Osteocyte (in vitro differentiated cells): ENCODE measurements at regions not wholly inside any gene's neighbourhood (a gene's known extent, or its start where the extent isn't known, plus 50 kb on each side); places are given as distances from the start of the nearest gene placed in this dataset.

Experiments used
- DNase-seq: peaks from one replicate; pipeline ENCODE4 v3.0.0; 2021; ENCODE audit warnings: mixed read lengths; ENCODE audit not compliant: unreplicated experiment; ENCODE audit errors: extremely low spot score
- H3K27ac Mint-ChIP-seq: one replicate; pipeline ENCODE4 v1.8.0; 2021; ENCODE audit warnings: mild to moderate bottlenecking, mixed read lengths; ENCODE audit not compliant: unreplicated experiment
- H3K27me3 Mint-ChIP-seq: one replicate; pipeline ENCODE4 v1.8.0; 2021; ENCODE audit warnings: mixed read lengths; ENCODE audit not compliant: unreplicated experiment
- H3K36me3 Mint-ChIP-seq: one replicate; pipeline ENCODE4 v1.8.0; 2021; ENCODE audit warnings: mixed read lengths; ENCODE audit not compliant: unreplicated experiment
- H3K4me1 Mint-ChIP-seq: one replicate; pipeline ENCODE4 v1.8.0; 2021; ENCODE audit warnings: mixed read lengths; ENCODE audit not compliant: unreplicated experiment
- H3K4me3 Mint-ChIP-seq: one replicate; pipeline ENCODE4 v1.8.0; 2021; ENCODE audit warnings: mild to moderate bottlenecking, moderate library complexity, mixed read lengths; ENCODE audit not compliant: unreplicated experiment
- H3K9me3 Mint-ChIP-seq: one replicate; pipeline ENCODE4 v1.8.0; 2021; ENCODE audit warnings: mixed read lengths; ENCODE audit not compliant: unreplicated experiment
- TF ChIP-seq, protein P1 (sequence below): fragments of 200-600 bp; sonication (generic); IDR thresholded peaks from 2 replicates; pipeline ENCODE4 v1.5.0; 2021; ENCODE audit warnings: antibody characterized with exemption, mild to moderate bottlenecking, moderate library complexity

DNA sequence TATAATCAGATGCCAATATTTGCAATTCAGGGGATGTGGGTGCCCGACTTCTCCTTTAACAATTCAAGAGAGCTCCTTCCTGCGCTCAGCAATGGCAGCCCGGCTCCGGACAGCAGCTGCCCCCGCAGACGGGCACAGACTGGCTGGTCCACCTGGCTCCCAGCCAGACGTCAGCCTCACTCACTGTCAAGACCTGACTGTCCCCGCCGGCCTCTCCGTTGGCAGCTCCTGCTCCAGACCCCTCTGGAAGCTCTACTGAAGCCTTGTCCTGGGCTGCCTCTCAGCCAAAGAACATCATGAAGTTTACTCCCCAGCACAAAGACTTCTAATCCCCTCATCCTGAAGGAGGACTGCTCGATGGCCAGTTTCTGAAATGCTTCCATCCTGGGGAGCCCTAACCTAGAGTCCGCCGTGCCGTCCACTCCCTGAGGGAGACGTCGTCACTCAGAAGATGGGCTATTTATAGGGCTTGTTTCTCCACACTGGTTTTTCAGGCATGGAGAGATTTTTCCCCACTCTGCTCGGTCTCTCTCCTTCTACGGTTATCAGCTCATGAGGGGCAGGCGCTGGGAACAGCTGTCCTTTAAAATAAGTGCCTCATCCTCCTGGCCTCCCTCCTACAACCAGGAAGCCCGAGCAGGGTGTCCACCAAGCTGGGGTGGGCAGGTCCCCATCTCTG is 126.2 kb downstream of the RFLNA start:
- DNase-seq, result no peak
- Mint-ChIP-seq H3K27me3 (no peaks in the 10 kb centered on the region), H3K36me3 (peaks cover 42% of the 10 kb centered on the region), H3K4me3 (no peak overlapping the region), H3K4me1 (peaks cover 54% of the 10 kb centered on the region), H3K9me3 (no peaks in the 10 kb centered on the region), H3K27ac (peak overlapping the region; percentile 80)
- TF ChIP-seq, protein P1, sequence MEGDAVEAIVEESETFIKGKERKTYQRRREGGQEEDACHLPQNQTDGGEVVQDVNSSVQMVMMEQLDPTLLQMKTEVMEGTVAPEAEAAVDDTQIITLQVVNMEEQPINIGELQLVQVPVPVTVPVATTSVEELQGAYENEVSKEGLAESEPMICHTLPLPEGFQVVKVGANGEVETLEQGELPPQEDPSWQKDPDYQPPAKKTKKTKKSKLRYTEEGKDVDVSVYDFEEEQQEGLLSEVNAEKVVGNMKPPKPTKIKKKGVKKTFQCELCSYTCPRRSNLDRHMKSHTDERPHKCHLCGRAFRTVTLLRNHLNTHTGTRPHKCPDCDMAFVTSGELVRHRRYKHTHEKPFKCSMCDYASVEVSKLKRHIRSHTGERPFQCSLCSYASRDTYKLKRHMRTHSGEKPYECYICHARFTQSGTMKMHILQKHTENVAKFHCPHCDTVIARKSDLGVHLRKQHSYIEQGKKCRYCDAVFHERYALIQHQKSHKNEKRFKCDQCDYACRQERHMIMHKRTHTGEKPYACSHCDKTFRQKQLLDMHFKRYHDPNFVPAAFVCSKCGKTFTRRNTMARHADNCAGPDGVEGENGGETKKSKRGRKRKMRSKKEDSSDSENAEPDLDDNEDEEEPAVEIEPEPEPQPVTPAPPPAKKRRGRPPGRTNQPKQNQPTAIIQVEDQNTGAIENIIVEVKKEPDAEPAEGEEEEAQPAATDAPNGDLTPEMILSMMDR, result no peak

DNA sequence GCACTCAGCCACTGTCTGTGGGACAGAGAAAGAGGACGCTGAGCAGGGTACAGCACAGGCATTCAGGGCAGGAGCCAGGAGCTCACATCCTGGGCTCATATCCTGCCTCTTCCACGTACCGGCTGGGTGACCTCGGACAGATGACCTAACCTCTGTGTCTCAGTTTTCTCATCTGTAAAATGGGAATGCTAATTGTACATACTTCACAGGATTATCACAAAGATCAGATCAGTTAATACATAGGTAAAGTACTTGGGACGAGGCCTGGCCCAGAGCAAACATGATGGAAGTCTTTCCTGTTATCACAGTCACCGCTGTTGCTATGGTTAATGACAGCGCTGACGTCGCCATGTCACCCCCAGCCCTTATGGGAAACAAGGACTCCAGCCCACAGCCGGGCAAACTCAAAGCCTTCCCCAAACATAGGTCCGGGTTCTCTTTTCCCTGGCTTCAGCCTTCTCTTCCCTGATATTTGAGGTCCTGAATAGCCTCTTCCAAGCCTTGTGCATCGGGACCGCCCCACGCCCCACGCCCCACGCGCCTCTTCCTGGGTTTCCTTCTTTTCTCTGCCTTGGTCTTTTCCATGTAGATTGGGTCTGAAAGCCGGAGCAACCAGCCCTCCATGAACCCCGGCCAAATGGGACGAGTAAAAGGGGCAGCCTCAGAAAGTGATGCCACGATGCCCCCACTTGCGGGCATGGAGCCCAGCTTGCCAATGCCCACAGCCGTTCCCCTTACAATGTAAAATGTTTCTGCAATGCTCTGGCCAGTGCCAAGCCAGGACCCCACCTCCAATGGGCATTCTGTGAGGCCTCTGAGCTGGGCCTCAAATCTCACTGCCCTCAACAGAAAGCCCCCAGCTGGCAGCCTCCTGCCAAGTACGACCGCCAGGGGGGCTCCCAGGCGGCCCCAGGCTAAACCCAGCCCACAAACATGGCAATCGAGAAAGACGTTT is 125.4 kb downstream of the RFLNA start:
- no peaks in the 10 kb centered on the region for H3K9me3 Mint-ChIP-seq
- no peak overlapping the region for H3K4me3 Mint-ChIP-seq
- DNase-seq, result no peak
- TF ChIP-seq, protein P1, result no peak
- H3K4me1 Mint-ChIP-seq, result peaks cover 54% of the 10 kb centered on the region
- H3K27me3 Mint-ChIP-seq, result no peaks in the 10 kb centered on the region
- H3K27ac Mint-ChIP-seq, result peak overlapping the region; percentile 80
- peaks cover 39% of the 10 kb centered on the region for H3K36me3 Mint-ChIP-seq

DNA sequence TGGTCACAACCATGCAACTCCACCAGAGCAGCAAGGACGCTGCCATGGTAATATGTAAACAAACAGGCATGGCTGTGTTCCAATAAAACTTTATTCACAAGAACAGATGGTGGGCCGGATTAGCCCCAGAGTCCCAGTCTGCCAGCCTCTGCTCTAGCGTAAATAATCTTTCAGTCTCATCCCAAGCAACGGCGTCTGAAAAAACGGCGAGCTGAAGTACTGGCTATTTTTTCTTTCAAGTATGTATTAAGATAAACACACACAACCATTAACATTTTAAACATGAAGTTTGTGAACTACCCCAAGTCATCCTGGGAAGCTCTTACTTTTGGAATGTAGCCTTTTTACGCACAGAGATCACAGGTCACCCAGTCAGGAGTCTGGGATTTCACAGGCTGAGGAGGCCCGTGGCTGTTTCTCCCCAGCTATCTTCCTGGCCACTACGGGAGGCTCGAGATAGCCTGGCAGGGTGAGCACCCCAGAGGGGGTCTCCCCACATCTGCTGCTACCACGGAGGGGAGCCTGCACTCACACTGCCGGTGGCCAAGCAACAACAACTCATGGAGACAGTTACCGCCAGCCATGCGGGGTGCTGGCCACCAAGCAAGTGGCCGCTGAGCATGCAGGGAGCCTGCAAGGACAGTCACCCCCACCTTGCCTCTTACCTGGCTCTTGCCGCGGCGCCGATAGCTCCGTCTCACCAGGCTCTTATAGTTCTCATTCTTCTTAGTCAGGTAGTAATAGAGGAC is 124.6 kb downstream of the RFLNA start:
- H3K27ac Mint-ChIP-seq, result peak overlapping the region; percentile 54
- TF ChIP-seq, protein P1, result no peak
- peaks cover 38% of the 10 kb centered on the region for H3K36me3 Mint-ChIP-seq
- peaks cover 53% of the 10 kb centered on the region for H3K4me1 Mint-ChIP-seq
- H3K27me3 Mint-ChIP-seq, result no peaks in the 10 kb centered on the region
- no peak overlapping the region for H3K4me3 Mint-ChIP-seq
- no peaks in the 10 kb centered on the region for H3K9me3 Mint-ChIP-seq
- DNase-seq, result no peak

DNA sequence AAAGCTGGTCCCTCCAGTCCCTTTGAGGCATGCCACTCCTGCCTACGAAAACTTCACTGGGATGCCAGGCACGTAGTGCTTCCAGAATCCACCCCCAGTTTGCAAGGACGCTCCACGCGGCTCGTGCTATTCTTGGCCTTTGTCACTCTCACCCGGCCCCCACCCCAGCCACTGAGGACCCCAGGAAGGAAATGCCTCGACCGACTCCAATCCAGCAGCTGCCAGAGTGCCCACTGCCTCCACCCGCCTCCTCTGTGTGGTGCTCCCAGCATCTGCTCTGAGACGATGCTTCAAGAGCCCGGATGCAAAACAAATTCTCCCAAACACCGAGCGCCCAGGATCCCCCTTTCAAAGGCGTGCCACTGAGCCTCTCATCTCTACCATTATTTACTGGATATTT is 123.9 kb downstream of the RFLNA start:
- TF ChIP-seq, protein P1, result no peak
- Mint-ChIP-seq H3K9me3 (no peaks in the 10 kb centered on the region), H3K36me3 (peaks cover 38% of the 10 kb centered on the region), H3K4me1 (peaks cover 46% of the 10 kb centered on the region), H3K27ac (no peak overlapping the region), H3K27me3 (no peaks in the 10 kb centered on the region), H3K4me3 (no peak overlapping the region)
- no peak for DNase-seq
